ENCODE measurements at regions not wholly inside any gene's neighbourhood (a gene's known extent, or its start where the extent isn't known, plus 50 kb on each side); places are given as distances from the start of the nearest gene placed in this dataset.
"Not testable (repeated sequence)": the region's sequence is repeated elsewhere in the genome, so short reads cannot be mapped to it uniquely, and the experiment has no call there.

- DNase-seq (ENCODE audit: low spot score) = no peak
- Histone ChIP-seq H3K27ac (no peak overlapping the region), H3K4me2 (no peak overlapping the region), H3K27me3 (no peaks in the 10 kb centered on the region), H3K4me3 (no peak overlapping the region), H4K20me1 (ENCODE audit: low read depth) (no peaks in the 10 kb centered on the region), H3K4me1 (no peaks in the 10 kb centered on the region), H3K79me2 (ENCODE audit: low read depth) (no peaks in the 10 kb centered on the region), H3K9ac (no peak overlapping the region), H3K36me3 (no peaks in the 10 kb centered on the region), H3K9me3 (ENCODE audit: low read depth) (no peaks in the 10 kb centered on the region), H2AFZ (replicated peaks) (no peak overlapping the region), H3F3A (ENCODE audit: low read depth) (no peaks in the 10 kb centered on the region)
- Mint-ChIP-seq H3K4me1 (no peaks in the 10 kb centered on the region), H3K27ac (no peak overlapping the region), H3K36me3 (no peaks in the 10 kb centered on the region), H3K27me3 (ENCODE audit: insufficient read depth, low read depth) (no peaks in the 10 kb centered on the region), H3K4me3 (no peak overlapping the region), H3K9me3 (peaks cover 2% of the 10 kb centered on the region)
- no peak for TF ChIP-seq CTCF (IDR thresholded peaks at IDR 0.05)
- TF ChIP-seq EZH2phosphoT487 (IDR thresholded peaks at IDR 0.05) = no peak
- no peak for TF ChIP-seq EZH2 (IDR thresholded peaks at IDR 0.05)
These were observed 373.0 kb upstream of the ADAMTS5 start for GRCh38 chr21:27339902-27340301.

GRCh38 chr21:27338007-27338406, 371.1 kb upstream of the ADAMTS5 start:
- H3F3A ChIP-seq (ENCODE audit: low read depth); H3K27ac ChIP-seq; H3K4me2 ChIP-seq; H3K4me3 Mint-ChIP-seq; H3K36me3 Mint-ChIP-seq; H3K27me3 Mint-ChIP-seq (ENCODE audit: insufficient read depth, low read depth); H3K27ac Mint-ChIP-seq; H3K9me3 Mint-ChIP-seq; H4K20me1 ChIP-seq (ENCODE audit: low read depth); H3K4me3 ChIP-seq; DNase-seq (ENCODE audit: low spot score); H3K79me2 ChIP-seq (ENCODE audit: low read depth); H3K9me3 ChIP-seq (ENCODE audit: low read depth); H2AFZ ChIP-seq (replicated peaks); H3K4me1 ChIP-seq; H3K27me3 ChIP-seq; H3K4me1 Mint-ChIP-seq; H3K9ac ChIP-seq; H3K36me3 ChIP-seq: not testable (repeated sequence)

- H3K9me3 ChIP-seq (ENCODE audit: low read depth) = no peaks in the 10 kb centered on the region
- H3K27me3 ChIP-seq = no peaks in the 10 kb centered on the region
These were observed 366.2 kb upstream of the ADAMTS5 start for GRCh38 chr21:27333096-27333495.

More at GRCh38 chr21:27333096-27333495, 366.2 kb upstream of the ADAMTS5 start:
- Histone ChIP-seq H3K79me2 (ENCODE audit: low read depth) (no peaks in the 10 kb centered on the region), H3K9ac (no peak overlapping the region), H2AFZ (replicated peaks) (no peak overlapping the region), H3K4me2 (no peak overlapping the region), H3F3A (ENCODE audit: low read depth) (no peaks in the 10 kb centered on the region), H3K27ac (no peak overlapping the region), H4K20me1 (ENCODE audit: low read depth) (no peaks in the 10 kb centered on the region), H3K4me1 (no peaks in the 10 kb centered on the region), H3K4me3 (no peak overlapping the region), H3K36me3 (no peaks in the 10 kb centered on the region)
- Mint-ChIP-seq H3K27ac (no peak overlapping the region), H3K9me3 (peaks cover 5% of the 10 kb centered on the region), H3K27me3 (ENCODE audit: insufficient read depth, low read depth) (no peaks in the 10 kb centered on the region), H3K4me3 (no peak overlapping the region), H3K4me1 (no peaks in the 10 kb centered on the region), H3K36me3 (no peaks in the 10 kb centered on the region)
- TF ChIP-seq CTCF (IDR thresholded peaks at IDR 0.05) (no peak), EZH2phosphoT487 (IDR thresholded peaks at IDR 0.05) (no peak), EZH2 (IDR thresholded peaks at IDR 0.05) (no peak)
- DNase-seq (ENCODE audit: low spot score) = no peak
